Neuron (in vitro differentiated cells): ENCODE measurements at regions not wholly inside any gene's neighbourhood (a gene's known extent, or its start where the extent isn't known, plus 50 kb on each side); places are given as distances from the start of the nearest gene placed in this dataset.

Experiments
- H2AFZ ChIP-seq: one replicate; pipeline ENCODE4 v1.6.1; 2013; ENCODE audit warnings: low read depth, mild to moderate bottlenecking, inconsistent platforms, low read length, moderate library complexity
- H3K27me3 ChIP-seq: one replicate; pipeline ENCODE4 v1.6.1; 2013; ENCODE audit warnings: low read length; ENCODE audit not compliant: insufficient read depth
- H3K36me3 ChIP-seq: one replicate; pipeline ENCODE4 v1.6.1; 2013; ENCODE audit warnings: low read length; ENCODE audit not compliant: insufficient read depth
- H3K4me1 ChIP-seq: one replicate; pipeline ENCODE4 v1.6.1; 2013; ENCODE audit warnings: low read length; ENCODE audit not compliant: insufficient read depth
- H3K4me3 ChIP-seq: 2 replicates; pipeline ENCODE4 v1.5.1; 2013; ENCODE audit warnings: mild to moderate bottlenecking, low read length, moderate library complexity
- H3K9me3 ChIP-seq: one replicate; pipeline ENCODE4 v1.6.1; 2013; ENCODE audit warnings: low read length

DNA sequence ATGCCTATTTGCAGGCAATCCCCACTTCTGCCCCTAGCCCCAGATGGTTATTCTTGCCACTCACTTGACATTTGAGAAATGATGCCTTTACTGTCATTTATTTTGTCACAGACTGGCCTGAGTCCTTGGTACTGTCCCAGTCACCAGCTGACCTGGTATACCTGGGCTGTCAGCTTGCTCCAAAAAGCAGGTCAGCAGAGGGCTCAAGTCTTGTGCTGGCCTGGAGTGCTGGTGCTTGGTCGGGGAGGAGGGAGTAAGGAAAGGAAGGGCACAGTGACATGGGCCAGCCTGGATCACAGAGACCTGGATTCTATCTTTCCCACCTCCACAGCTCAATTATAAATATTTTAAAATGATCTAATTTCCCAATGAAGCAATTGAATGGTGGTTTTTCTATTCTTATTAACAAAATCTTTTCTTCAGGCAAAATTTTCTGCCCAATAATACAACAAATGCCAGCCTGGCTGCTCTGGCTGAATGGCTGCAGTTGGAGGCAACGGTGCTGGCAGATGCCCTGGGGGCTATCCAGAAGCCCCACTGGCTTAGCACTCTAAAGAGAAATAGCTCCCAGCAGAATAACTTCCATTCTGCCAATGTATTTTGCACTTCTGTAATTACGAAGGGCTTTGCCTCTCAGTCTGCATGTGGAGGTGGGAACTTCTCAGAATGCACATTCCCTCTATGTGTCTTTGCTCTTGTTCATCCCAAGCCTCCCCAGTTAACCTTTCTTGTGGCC lies 160.6 kb downstream of the GADD45G start:
- H3K27me3 ChIP-seq, result peaks cover 1% of the 10 kb centered on the region
- no peak overlapping the region for H3K4me3 ChIP-seq
- no peaks in the 10 kb centered on the region for H3K4me1 ChIP-seq
- H2AFZ ChIP-seq, result no peak overlapping the region
- no peaks in the 10 kb centered on the region for H3K36me3 ChIP-seq
- no peaks in the 10 kb centered on the region for H3K9me3 ChIP-seq

DNA sequence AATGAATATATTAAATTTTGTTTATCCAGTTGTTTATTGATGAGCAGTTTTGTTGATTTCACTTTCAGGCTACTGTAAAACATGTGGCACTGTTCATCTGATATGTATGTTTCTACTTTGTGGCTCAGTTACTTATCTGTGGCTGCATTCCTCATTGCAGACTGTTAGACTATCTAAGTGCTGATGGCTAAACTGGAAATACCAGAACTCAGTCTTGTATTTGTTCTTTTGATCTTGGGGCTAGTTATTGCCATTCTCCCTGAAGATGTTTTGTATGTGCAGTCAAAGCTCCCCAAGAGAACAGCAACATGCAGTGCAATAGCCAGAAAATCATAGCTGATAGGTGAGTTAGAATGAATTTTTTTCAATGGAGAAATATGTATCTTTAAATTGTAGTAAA lies 162.2 kb downstream of the GADD45G start:
- Histone ChIP-seq H3K36me3 (no peaks in the 10 kb centered on the region), H2AFZ (no peak overlapping the region), H3K27me3 (no peaks in the 10 kb centered on the region), H3K9me3 (no peaks in the 10 kb centered on the region), H3K4me3 (no peak overlapping the region), H3K4me1 (no peaks in the 10 kb centered on the region)

DNA sequence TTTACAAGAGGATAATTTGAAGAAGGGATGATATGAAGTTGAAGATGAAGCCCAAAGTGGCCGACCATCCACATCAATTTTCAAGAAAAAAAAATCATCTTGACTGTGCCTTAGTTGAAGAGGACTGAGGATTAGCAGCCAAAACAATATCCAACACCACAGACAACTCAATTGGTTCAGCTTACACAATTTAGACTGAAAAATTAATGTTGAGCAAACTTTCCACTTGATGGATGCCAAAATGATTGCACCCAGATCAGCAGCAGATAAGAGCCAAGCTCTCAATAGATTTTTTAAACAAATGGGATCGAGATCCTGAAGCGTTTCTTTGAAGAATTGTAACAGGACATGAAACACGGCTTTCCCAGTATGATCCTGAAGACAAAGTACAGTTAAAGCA lies 163.2 kb downstream of the GADD45G start:
- H3K36me3 ChIP-seq, result no peaks in the 10 kb centered on the region
- H3K4me1 ChIP-seq, result no peaks in the 10 kb centered on the region
- no peaks in the 10 kb centered on the region for H3K9me3 ChIP-seq
- no peak overlapping the region for H3K4me3 ChIP-seq
- no peak overlapping the region for H2AFZ ChIP-seq
- no peaks in the 10 kb centered on the region for H3K27me3 ChIP-seq

DNA sequence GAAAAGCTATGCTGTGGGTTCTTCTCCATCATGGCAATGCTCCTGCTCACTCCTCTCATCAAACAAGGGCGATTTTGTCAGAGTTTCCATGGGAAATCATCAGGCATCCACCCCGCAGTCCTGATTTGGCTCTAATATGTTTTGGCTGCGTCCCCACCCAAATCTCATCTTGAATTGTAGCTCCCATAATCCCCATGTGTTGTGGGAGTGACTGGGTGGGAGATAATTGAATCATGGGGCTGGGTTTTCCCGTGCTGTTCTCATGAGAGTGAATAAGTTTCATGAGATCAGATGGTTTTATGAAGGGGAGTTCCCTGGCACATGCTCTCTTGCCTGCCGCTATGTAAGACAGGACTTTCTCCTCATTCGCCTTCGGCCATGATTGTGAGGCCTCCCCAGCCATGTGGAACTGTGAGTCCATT lies 163.8 kb downstream of the GADD45G start:
- Histone ChIP-seq H3K27me3 (no peaks in the 10 kb centered on the region), H3K9me3 (no peaks in the 10 kb centered on the region), H3K4me3 (no peak overlapping the region), H3K36me3 (no peaks in the 10 kb centered on the region), H2AFZ (no peak overlapping the region), H3K4me1 (no peaks in the 10 kb centered on the region)

DNA sequence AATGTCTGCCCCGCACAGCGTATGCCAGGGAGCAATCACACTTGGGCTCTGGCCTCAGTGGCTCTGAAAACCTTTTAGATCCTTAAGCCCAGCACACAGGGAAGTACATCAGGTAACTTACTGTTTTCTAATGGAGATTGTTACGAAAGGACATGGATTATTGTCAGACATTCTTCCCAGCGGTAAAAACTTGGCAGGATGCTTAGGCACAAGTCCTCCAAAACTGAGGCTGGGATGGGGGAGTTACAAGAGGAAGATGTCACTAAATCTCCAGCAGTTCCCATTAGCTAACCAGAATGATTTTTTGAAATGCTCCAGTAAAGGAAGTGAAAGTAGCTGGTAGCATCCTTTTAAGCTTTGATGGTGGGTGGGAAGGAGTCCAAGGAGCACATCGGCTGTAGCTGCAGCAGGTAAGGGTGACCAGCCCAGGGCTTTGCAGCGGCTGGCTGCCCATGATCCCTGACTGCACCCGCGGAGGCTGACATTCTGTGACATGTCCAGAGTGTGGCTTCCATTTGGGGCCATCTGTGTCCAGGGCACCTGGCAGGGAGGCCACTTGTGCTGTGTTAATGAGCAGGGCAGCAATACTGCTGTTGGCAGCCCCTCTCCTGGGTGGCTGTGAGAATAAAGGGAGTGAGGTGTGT lies 165.8 kb downstream of the GADD45G start:
- Histone ChIP-seq H2AFZ (no peak overlapping the region), H3K36me3 (no peaks in the 10 kb centered on the region), H3K9me3 (no peaks in the 10 kb centered on the region), H3K4me1 (no peaks in the 10 kb centered on the region), H3K27me3 (no peaks in the 10 kb centered on the region), H3K4me3 (no peak overlapping the region)

DNA sequence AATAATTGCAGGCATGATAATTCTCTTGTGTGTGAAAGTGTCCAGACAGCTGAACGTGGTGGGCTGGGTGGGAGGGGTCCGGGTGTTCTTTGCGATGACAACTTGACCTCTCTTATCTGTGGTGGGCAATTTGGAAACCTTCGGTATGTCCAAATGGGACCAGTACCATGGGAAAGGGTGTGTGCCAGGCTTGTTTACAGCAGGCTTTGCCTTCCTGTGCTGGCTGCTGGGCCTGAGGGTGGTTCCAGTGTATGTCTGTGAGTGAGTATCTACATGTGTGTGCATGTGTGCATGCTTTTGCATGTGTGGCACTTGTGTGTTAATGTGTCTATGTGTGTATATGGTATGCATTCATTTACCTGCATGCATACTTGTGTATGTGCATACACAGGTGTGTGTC lies 166.4 kb downstream of the GADD45G start:
- H3K9me3 ChIP-seq, result no peaks in the 10 kb centered on the region
- no peaks in the 10 kb centered on the region for H3K27me3 ChIP-seq

DNA sequence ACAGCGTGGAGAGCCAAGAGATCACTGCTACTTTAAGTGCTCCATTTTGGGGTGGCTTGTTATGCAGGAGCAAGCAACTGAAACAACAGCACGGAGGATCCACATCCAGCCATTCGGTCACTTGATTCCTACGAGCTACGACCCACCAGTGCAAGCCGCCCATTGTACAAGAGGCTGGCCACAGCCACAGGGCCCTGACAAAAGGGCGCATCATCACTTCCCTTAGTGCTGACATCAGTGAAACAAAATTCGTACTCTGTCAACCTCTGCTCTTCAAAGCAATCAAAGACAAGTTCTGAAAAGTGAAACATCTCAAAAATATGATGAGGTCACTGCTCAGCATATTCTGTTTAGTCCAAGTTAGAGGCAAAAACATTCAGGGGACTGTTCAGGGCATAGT lies 168.4 kb downstream of the GADD45G start:
- Histone ChIP-seq H3K4me1 (no peaks in the 10 kb centered on the region), H3K9me3 (no peaks in the 10 kb centered on the region), H3K4me3 (no peak overlapping the region), H3K27me3 (peaks cover 5% of the 10 kb centered on the region), H2AFZ (no peak overlapping the region), H3K36me3 (no peaks in the 10 kb centered on the region)

More for the DNA sequence above, 166.4 kb downstream of the GADD45G start:
- no peaks in the 10 kb centered on the region for H3K36me3 ChIP-seq
- H3K4me1 ChIP-seq, result no peaks in the 10 kb centered on the region
- no peak overlapping the region for H2AFZ ChIP-seq
- no peak overlapping the region for H3K4me3 ChIP-seq

DNA sequence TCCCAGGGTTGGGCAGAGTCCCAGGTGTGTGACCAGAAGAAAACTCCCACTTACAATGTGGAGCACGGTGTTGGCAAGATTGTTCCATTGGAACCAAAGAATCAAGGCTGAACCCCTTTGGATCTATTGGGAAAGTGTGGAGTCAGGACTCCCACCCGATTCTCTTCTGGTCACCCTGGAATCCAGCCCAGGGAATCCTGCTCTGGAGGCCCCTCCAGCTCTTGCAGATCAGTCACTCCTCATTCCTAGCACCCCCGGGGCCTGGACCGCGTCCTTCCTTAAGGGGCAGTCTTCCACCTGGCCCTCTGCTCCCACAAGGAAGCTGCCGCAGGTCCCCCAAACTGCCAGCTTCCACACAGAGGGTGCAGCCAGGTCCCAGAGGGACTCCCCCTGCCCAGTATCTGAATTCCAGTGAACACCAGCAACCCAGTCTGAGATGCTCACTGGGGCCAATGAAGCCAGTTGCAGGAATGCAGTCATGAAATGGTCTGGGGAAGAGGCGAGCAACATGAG lies 170.1 kb downstream of the GADD45G start:
- H3K36me3 ChIP-seq, result no peaks in the 10 kb centered on the region
- no peaks in the 10 kb centered on the region for H3K4me1 ChIP-seq
- no peaks in the 10 kb centered on the region for H3K9me3 ChIP-seq
- no peak overlapping the region for H2AFZ ChIP-seq
- no peak overlapping the region for H3K4me3 ChIP-seq
- peaks cover 14% of the 10 kb centered on the region for H3K27me3 ChIP-seq

DNA sequence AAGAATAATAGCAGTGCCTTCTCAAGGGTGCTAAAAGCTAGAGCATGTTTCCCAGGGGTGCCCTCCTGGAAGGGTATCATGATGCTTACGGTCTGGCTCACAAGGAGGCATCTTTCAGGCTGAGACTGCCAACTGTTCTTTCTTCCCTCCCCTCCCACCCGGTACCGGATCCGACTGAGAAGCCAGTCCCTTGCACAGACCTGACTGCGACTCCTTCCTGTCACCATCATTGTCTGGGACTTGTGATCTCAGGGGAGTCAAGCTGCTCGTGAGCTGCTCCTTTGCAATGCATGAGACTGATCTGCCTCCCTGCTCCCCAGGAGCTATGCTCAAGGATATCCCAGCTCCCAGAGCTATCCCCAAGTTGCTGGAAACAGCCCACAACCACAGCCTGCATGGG lies 170.8 kb downstream of the GADD45G start:
- H3K9me3 ChIP-seq, result no peaks in the 10 kb centered on the region
- H3K4me1 ChIP-seq, result no peaks in the 10 kb centered on the region
- H3K27me3 ChIP-seq, result peaks cover 14% of the 10 kb centered on the region
- H3K36me3 ChIP-seq, result no peaks in the 10 kb centered on the region
- no peak overlapping the region for H2AFZ ChIP-seq
- no peak overlapping the region for H3K4me3 ChIP-seq

DNA sequence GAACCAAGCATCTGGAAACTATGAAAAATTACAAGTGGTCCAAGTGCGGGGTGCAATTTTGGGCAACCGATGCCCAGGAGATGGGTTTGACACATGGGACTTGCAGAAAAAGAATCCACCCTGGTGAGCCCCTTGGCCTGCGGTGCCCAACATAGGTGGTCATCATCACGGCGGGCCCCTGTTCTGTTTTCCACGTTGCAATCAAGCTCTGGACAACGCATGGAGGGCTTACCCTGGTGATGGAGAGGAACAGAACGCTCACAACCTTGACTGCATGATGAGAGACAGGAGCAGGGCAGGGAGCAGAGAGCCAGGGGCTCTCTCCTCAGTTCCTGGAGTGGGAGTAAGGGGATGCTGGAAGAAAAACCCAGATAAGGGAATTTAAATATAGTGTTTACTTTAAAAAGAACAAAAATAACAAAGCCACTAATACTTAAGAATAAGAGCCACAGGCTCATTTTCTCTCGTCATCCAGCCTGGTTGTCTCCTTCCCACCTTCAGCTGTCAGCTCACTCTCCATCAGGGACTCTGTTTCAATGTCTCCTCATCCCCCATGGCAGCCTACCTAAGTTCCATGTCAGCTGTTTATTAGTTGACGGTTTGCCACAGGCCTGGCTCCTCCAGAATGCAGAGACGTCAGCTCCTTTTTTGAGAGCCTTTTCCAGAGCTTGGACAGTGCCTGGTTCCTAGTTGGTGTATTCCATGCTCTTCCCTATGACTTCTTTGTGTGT lies 172.1 kb downstream of the GADD45G start:
- H2AFZ ChIP-seq, result no peak overlapping the region

DNA sequence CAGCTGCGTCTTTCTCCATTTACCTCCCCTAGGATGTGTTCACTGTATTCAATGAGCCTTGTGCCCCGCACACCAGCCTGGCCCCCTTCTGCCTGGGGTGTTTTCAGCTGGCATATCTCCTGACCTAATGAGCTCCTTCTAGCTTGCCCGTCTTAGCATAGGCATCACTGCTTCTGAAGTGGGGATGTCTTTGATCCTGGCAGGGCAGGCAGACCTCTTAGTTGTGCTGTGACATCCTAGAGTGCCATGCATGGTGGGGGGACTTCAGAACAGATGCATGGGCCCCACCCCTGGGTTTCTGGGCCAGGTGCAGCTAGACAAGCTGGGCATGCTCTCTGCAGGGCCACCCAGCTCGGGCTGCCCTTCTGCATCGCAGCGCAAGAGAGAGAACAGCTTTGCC lies 172.7 kb downstream of the GADD45G start:
- Histone ChIP-seq H3K36me3 (no peaks in the 10 kb centered on the region), H3K4me1 (no peaks in the 10 kb centered on the region), H2AFZ (no peak overlapping the region), H3K27me3 (peaks cover 14% of the 10 kb centered on the region), H3K4me3 (no peak overlapping the region), H3K9me3 (no peaks in the 10 kb centered on the region)

More for the DNA sequence above, 172.1 kb downstream of the GADD45G start:
- Histone ChIP-seq H3K9me3 (no peaks in the 10 kb centered on the region), H3K27me3 (peaks cover 14% of the 10 kb centered on the region), H3K36me3 (no peaks in the 10 kb centered on the region), H3K4me1 (no peaks in the 10 kb centered on the region), H3K4me3 (no peak overlapping the region)

DNA sequence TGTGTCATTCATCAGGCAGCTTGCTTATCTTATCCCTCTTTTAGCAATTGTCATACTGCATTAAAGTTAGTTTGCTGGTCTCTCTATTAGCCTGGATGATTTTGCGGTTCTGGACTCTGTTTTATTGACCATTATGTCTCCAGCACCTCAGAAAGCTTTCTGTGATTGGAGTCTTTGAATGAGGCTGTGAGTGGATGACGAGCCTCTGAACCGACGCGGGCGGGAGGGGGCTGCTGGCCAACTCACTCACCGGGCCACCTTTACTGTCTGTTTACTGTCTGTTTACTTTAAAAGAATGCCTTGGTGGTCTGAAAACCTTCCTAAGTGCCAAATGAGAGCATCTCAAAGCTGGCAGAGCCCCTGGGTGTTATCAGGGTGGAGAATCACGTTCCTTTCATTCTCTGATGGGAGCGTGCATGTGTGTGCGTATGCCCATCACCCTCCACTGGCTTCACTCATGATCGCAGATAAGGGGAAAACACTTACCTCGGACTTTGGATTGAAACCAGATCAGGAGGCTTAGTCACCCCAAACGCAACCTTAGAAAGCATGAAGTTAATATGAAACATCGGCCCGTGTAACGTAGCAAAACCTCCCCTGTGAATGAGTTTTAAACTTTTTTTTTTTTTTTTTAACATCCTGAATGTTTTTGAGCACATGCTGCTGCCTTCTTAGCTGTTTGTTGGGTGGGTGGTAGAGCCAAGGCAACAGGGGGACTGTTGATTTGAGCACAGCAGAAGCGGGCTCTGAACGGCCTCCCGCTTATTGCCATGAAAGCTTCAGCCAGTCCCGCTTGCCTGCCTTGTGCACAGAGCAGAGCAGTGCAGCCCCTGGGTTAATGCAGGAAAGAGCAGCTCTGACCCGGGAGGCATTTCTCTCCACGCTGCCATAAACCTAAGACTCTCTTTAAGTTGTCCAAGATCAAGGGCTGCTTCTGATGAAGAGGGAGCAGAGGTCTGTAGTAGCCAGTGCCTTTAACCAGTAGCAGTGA lies 173.6 kb downstream of the GADD45G start:
- H2AFZ ChIP-seq, result no peak overlapping the region
- no peaks in the 10 kb centered on the region for H3K36me3 ChIP-seq
- no peak overlapping the region for H3K4me3 ChIP-seq
- no peaks in the 10 kb centered on the region for H3K9me3 ChIP-seq
- H3K4me1 ChIP-seq, result no peaks in the 10 kb centered on the region
- H3K27me3 ChIP-seq, result peaks cover 14% of the 10 kb centered on the region
